Neuronal stem cell (in vitro differentiated cells): ENCODE measurements at regions not wholly inside any gene's neighbourhood (a gene's known extent, or its start where the extent isn't known, plus 50 kb on each side); places are given as distances from the start of the nearest gene placed in this dataset.

Experiments
- DNase-seq: peaks from one replicate; pipeline ENCODE4 v3.0.0-alpha.2; 2013; ENCODE audit warnings: low spot score
- H2AFZ ChIP-seq: one replicate; pipeline ENCODE4 v1.6.1; 2013; ENCODE audit warnings: mild to moderate bottlenecking, low read length, inconsistent platforms
- H2AK5ac ChIP-seq: 2 replicates; pipeline ENCODE4 v1.6.1; 2013; ENCODE audit warnings: low read depth, mild to moderate bottlenecking, inconsistent platforms, low read length, moderate library complexity, mixed read lengths
- H2BK120ac ChIP-seq: 2 replicates; pipeline ENCODE4 v1.6.1; 2013; ENCODE audit warnings: low read depth, mild to moderate bottlenecking, inconsistent platforms, low read length, moderate library complexity, mixed read lengths
- H2BK12ac ChIP-seq: one replicate; pipeline ENCODE4 v1.6.1; 2013; ENCODE audit warnings: low read length, inconsistent platforms
- H2BK15ac ChIP-seq: 2 replicates; pipeline ENCODE4 v1.6.1; 2013; ENCODE audit warnings: mild to moderate bottlenecking, low read length, inconsistent platforms, mixed read lengths
- H2BK5ac ChIP-seq: one replicate; pipeline ENCODE4 v1.6.1; 2013; ENCODE audit warnings: inconsistent platforms, mild to moderate bottlenecking, low read length, moderate library complexity
- H3K14ac ChIP-seq: one replicate; pipeline ENCODE4 v1.6.1; 2013; ENCODE audit warnings: low read length, inconsistent platforms
- H3K18ac ChIP-seq: 2 replicates; pipeline ENCODE4 v1.6.1; 2013; ENCODE audit warnings: low read length, inconsistent platforms
- H3K23ac ChIP-seq: 2 replicates; pipeline ENCODE4 v1.6.1; 2013; ENCODE audit warnings: low read depth, mild to moderate bottlenecking, mixed read lengths, low read length, inconsistent platforms; ENCODE audit not compliant: poor library complexity
- H3K27ac ChIP-seq: replicated peaks from 3 replicates; pipeline ENCODE4 v1.5.1; 2013; ENCODE audit warnings: low read length, inconsistent platforms
- H3K27me3 ChIP-seq, 3 experiments: 2 replicates each; pipeline ENCODE4 v1.6.1; 2013; ENCODE audit warnings: low read length in 3 of 3, mild to moderate bottlenecking in 2 of 3, inconsistent platforms in 1 of 3, low read depth in 1 of 3, mixed read lengths in 1 of 3, moderate library complexity in 1 of 3; ENCODE audit not compliant: control insufficient read depth in 3 of 3, insufficient read depth in 3 of 3
- H3K36me3 ChIP-seq, 2 donors: replicated peaks in 1 of 2; 2 replicates each; pipeline ENCODE4 v1.6.1; 2013; ENCODE audit warnings: low read length in 2 of 2; ENCODE audit not compliant: control insufficient read depth in 2 of 2, insufficient read depth in 2 of 2
- H3K4ac ChIP-seq: 2 replicates; pipeline ENCODE4 v1.6.1; 2013; ENCODE audit warnings: inconsistent platforms, mild to moderate bottlenecking, low read length, moderate library complexity
- H3K4me1 ChIP-seq, 2 donors: 1 replicate in 1 of 2; 2 replicates in 1 of 2; pipeline ENCODE4 v1.6.1; 2013; ENCODE audit warnings: low read length in 2 of 2, low read depth in 1 of 2; ENCODE audit not compliant: control insufficient read depth in 2 of 2, insufficient read depth in 1 of 2
- H3K4me2 ChIP-seq: one replicate; pipeline ENCODE4 v1.6.1; 2013; ENCODE audit warnings: mild to moderate bottlenecking, low read length, inconsistent platforms; ENCODE audit not compliant: insufficient read depth, poor library complexity, severe bottlenecking
- H3K4me3 ChIP-seq, 2 donors: 2 replicates each; pipeline ENCODE4 v1.5.1; 2013; ENCODE audit warnings: low read length in 2 of 2, mild to moderate bottlenecking in 2 of 2, inconsistent platforms in 1 of 2, moderate library complexity in 1 of 2
- H3K79me1 ChIP-seq: one replicate; pipeline ENCODE4 v1.6.1; 2013; ENCODE audit warnings: low read depth, mild to moderate bottlenecking, inconsistent platforms, low read length, moderate library complexity
- H3K9ac ChIP-seq: one replicate; pipeline ENCODE4 v1.6.1; 2013; ENCODE audit warnings: mild to moderate bottlenecking, low read depth, low read length, inconsistent platforms; ENCODE audit not compliant: poor library complexity
- H3K9me3 ChIP-seq, 2 donors: replicated peaks in 1 of 2; 2 replicates each; pipeline versions ENCODE3 to v1.6.1; 2013; ENCODE audit warnings: low read length in 2 of 2, mild to moderate bottlenecking in 2 of 2, inconsistent platforms in 1 of 2, low read depth in 1 of 2, mixed read lengths in 1 of 2, moderate library complexity in 1 of 2; ENCODE audit not compliant: control insufficient read depth in 2 of 2, insufficient read depth in 1 of 2
- H4K8ac ChIP-seq: one replicate; pipeline ENCODE4 v1.6.1; 2013; ENCODE audit warnings: low read depth, mild to moderate bottlenecking, inconsistent platforms, low read length, moderate library complexity
- H4K91ac ChIP-seq: one replicate; pipeline ENCODE4 v1.6.1; 2013; ENCODE audit warnings: low read length, low read depth, mild to moderate bottlenecking, inconsistent platforms; ENCODE audit not compliant: poor library complexity
- WGBS, 2 donors: extraction: QIAGEN DNeasy Blood & Tissue Kit; methylation state at CpG; one replicate each; pipeline ENCODE4 v1.1.7; 2013; ENCODE audit warnings: missing lambda C conversion rate in 2 of 2, mixed read lengths in 1 of 2; ENCODE audit not compliant: insufficient read length in 2 of 2, insufficient replicate concordance in 1 of 2; ENCODE audit errors: extremely low coverage in 2 of 2; 5-methylcytosine and 5-hydroxymethylcytosine counted together

GRCh38 chr12:105835580-105836241 is 303.0 kb downstream of the NUAK1 start:
- Histone ChIP-seq H3K4me3 (no peak overlapping the region), H3K27ac (no peak overlapping the region), H3K9ac (no peak overlapping the region), H4K91ac (no peak overlapping the region), H3K27me3 (no peaks in the 10 kb centered on the region), H2AK5ac (no peak overlapping the region), H3K14ac (no peak overlapping the region), H3K36me3 (no peaks in the 10 kb centered on the region), H3K9me3 (no peaks in the 10 kb centered on the region), H3K4me2 (no peak overlapping the region), H2BK12ac (no peak overlapping the region), H3K4me1 (peaks cover 1 to 4% of the 10 kb centered on the region in 2 donors), H3K79me1 (no peaks in the 10 kb centered on the region), H3K18ac (no peak overlapping the region), H3K23ac (no peak overlapping the region), H2BK15ac (no peak overlapping the region), H2AFZ (no peak overlapping the region), H2BK5ac (no peak overlapping the region), H2BK120ac (no peak overlapping the region), H4K8ac (no peak overlapping the region), H3K4ac (no peak overlapping the region)
- no CpG with 5 or more reads among the region's 4 CpGs for WGBS, 2 donors
- no peak for DNase-seq

GRCh38 chr12:105836242-105836622 is 302.5 kb downstream of the NUAK1 start:
- Histone ChIP-seq H2BK15ac (no peak overlapping the region), H4K8ac (no peak overlapping the region), H3K18ac (no peak overlapping the region), H2BK5ac (no peak overlapping the region), H3K4me1 (peaks cover 0 to 6% of the 10 kb centered on the region in 2 donors), H2BK120ac (no peak overlapping the region), H2BK12ac (no peak overlapping the region), H3K27ac (no peak overlapping the region), H3K23ac (no peak overlapping the region), H3K9ac (no peak overlapping the region), H3K4me2 (no peak overlapping the region), H4K91ac (no peak overlapping the region), H2AK5ac (no peak overlapping the region), H3K79me1 (no peaks in the 10 kb centered on the region), H3K36me3 (no peaks in the 10 kb centered on the region), H3K4me3 (no peak overlapping the region), H3K9me3 (no peaks in the 10 kb centered on the region), H3K27me3 (no peaks in the 10 kb centered on the region), H2AFZ (no peak overlapping the region), H3K4ac (no peak overlapping the region), H3K14ac (no peak overlapping the region)
- no peak for DNase-seq
- WGBS, 2 donors, result no CpG with 5 or more reads among the region's 2 CpGs

- Histone ChIP-seq H4K8ac (no peak overlapping the region), H3K14ac (no peak overlapping the region), H2AK5ac (no peak overlapping the region), H3K4me3 (no peak overlapping the region), H3K27ac (no peak overlapping the region), H4K91ac (no peak overlapping the region), H3K9ac (no peak overlapping the region), H2BK15ac (no peak overlapping the region), H2BK12ac (no peak overlapping the region), H3K9me3 (no peaks in the 10 kb centered on the region), H3K4me2 (no peak overlapping the region), H3K4me1 (peaks cover 0 to 12% of the 10 kb centered on the region in 2 donors), H3K79me1 (no peaks in the 10 kb centered on the region), H2BK120ac (no peak overlapping the region), H3K27me3 (no peaks in the 10 kb centered on the region), H2AFZ (no peak overlapping the region), H3K4ac (no peak overlapping the region), H2BK5ac (no peak overlapping the region), H3K23ac (no peak overlapping the region), H3K18ac (no peak overlapping the region), H3K36me3 (no peaks in the 10 kb centered on the region)
- no CpG with 5 or more reads among the region's 4 CpGs for WGBS, 2 donors
- no peak for DNase-seq
Observed at GRCh38 chr12:105839629-105840127, 299.1 kb downstream of the NUAK1 start.

GRCh38 chr12:105840384-105840783 is 298.4 kb downstream of the NUAK1 start:
- Histone ChIP-seq H4K91ac (no peak overlapping the region), H3K4me3 (no peak overlapping the region), H3K18ac (no peak overlapping the region), H4K8ac (no peak overlapping the region), H3K9me3 (peaks cover 0 to 5% of the 10 kb centered on the region in 2 donors), H2AFZ (no peak overlapping the region), H3K27ac (no peak overlapping the region), H2BK120ac (no peak overlapping the region), H3K4me2 (no peak overlapping the region), H2AK5ac (no peak overlapping the region), H2BK5ac (no peak overlapping the region), H3K4ac (no peak overlapping the region), H3K9ac (no peak overlapping the region), H3K27me3 (no peaks in the 10 kb centered on the region), H3K23ac (no peak overlapping the region), H3K36me3 (no peaks in the 10 kb centered on the region), H2BK15ac (no peak overlapping the region), H3K14ac (no peak overlapping the region), H3K4me1 (peaks cover 0 to 14% of the 10 kb centered on the region in 2 donors), H2BK12ac (no peak overlapping the region), H3K79me1 (no peaks in the 10 kb centered on the region)
- no peak for DNase-seq
- no CpG with 5 or more reads among the region's 4 CpGs for WGBS, 2 donors
